ENCODE measurements at regions not wholly inside any gene's neighbourhood (a gene's known extent, or its start where the extent isn't known, plus 50 kb on each side); places are given as distances from the start of the nearest gene placed in this dataset.

DNA sequence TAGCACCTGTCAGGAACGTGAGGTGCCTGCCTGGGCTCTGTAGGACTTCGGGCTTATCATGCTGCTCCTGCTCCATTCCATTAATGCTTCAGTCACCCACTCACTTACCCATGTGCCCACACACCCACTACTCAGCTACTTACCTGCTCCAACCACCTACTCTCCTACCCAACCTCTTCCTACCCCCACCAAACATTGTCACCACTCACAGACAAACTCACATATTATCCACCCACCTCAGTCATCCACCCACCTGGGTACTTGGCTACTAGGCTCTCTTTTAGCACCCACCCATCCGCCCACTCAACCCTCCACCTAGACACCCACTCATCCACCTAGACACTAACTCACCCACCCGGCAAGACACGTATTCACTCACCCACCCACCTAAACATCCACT is 724.7 kb upstream of the RAB6C start:
- no TSS peak for BruUV-seq (replicated peaks)
- H3K27ac ChIP-seq (ENCODE audit: extremely low read depth, low read depth, low read length), result no peak overlapping the region
- TF ChIP-seq ATF7 (IDR thresholded peaks at IDR 0.05) (no peak), NR1H2 (CRISPR knock-in tag; IDR thresholded peaks at IDR 0.05) (no peak), STAG1 (CRISPR knock-in tag; IDR thresholded peaks at IDR 0.05; ENCODE audit: borderline replicate concordance) (no peak)
- TF ChIP-seq, protein P1, sequence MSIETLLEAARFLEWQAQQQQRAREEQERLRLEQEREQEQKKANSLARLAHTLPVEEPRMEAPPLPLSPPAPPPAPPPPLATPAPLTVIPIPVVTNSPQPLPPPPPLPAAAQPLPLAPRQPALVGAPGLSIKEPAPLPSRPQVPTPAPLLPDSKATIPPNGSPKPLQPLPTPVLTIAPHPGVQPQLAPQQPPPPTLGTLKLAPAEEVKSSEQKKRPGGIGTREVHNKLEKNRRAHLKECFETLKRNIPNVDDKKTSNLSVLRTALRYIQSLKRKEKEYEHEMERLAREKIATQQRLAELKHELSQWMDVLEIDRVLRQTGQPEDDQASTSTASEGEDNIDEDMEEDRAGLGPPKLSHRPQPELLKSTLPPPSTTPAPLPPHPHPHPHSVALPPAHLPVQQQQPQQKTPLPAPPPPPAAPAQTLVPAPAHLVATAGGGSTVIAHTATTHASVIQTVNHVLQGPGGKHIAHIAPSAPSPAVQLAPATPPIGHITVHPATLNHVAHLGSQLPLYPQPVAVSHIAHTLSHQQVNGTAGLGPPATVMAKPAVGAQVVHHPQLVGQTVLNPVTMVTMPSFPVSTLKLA (conservative IDR thresholded peaks at IDR 0.05), result no peak
- TF ChIP-seq, protein P2, sequence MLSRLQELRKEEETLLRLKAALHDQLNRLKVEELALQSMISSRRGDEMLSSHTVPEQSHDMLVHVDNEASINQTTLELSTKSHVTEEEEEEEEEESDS (CRISPR knock-in tag; IDR thresholded peaks at IDR 0.05), result no peak
- TF ChIP-seq, protein P3, sequence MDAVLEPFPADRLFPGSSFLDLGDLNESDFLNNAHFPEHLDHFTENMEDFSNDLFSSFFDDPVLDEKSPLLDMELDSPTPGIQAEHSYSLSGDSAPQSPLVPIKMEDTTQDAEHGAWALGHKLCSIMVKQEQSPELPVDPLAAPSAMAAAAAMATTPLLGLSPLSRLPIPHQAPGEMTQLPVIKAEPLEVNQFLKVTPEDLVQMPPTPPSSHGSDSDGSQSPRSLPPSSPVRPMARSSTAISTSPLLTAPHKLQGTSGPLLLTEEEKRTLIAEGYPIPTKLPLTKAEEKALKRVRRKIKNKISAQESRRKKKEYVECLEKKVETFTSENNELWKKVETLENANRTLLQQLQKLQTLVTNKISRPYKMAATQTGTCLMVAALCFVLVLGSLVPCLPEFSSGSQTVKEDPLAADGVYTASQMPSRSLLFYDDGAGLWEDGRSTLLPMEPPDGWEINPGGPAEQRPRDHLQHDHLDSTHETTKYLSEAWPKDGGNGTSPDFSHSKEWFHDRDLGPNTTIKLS (IDR thresholded peaks at IDR 0.05; ENCODE audit: borderline replicate concordance, low read depth), result no peak
- in situ Hi-C loops (cut with MboI) (no loop called here), intact Hi-C loops (cut with micrococcal nuclease) (no loop called here)
- CTCF ChIA-PET (ENCODE audit: low intra/inter-chr PET ratio), result no interaction called here
- POLR2A ChIA-PET, result no interaction called here
- H2AFZ ChIP-seq (ENCODE audit: low read depth, low read length), result no peak overlapping the region
- no peaks in the 10 kb centered on the region for H3K9me1 ChIP-seq (ENCODE audit: control insufficient read depth, insufficient read depth, low read length)
- DNase-seq (ENCODE audit: extremely low read depth in 1 of 4, low spot score in 3 of 4) (no peak), ATAC-seq (no peak), FAIRE-seq (no peak)
- H3K27me3 ChIP-seq (ENCODE audit: control insufficient read depth in 2 of 2, insufficient read depth in 2 of 2, low read length in 2 of 2), result no peaks in the 10 kb centered on the region
- no peaks in the 10 kb centered on the region for H3K79me2 ChIP-seq (ENCODE audit: control insufficient read depth, insufficient read depth, low read length)
- H3K4me3 ChIP-seq, result no peak overlapping the region
- no peaks in the 10 kb centered on the region; the same call in 1 of the 2 replicates for H3K9me3 ChIP-seq (replicated peaks; ENCODE audit: control insufficient read depth, insufficient read depth, low read depth, low read length)
- H3K4me2 ChIP-seq (ENCODE audit: insufficient read depth, low read length), result no peak overlapping the region
- H4K20me1 ChIP-seq (replicated peaks; ENCODE audit: control insufficient read depth, insufficient read depth, low read length), result no peaks in the 10 kb centered on the region
- WGBS (ENCODE audit: insufficient coverage, low coverage, missing lambda C conversion rate), result 0% methylated on average over 2 of the region's 5 CpGs
- no peak overlapping the region for H3K9ac ChIP-seq (ENCODE audit: insufficient read depth in 1 of 2, low read depth in 2 of 2, low read length in 2 of 2)
- H3K4me1 ChIP-seq (replicated peaks in 1 of 2; ENCODE audit: control insufficient read depth in 2 of 2, insufficient read depth in 2 of 2, low read length in 2 of 2), result no peaks in the 10 kb centered on the region
- no peaks in the 10 kb centered on the region for H3K36me3 ChIP-seq (ENCODE audit: control insufficient read depth, insufficient read depth, low read length)
